LHCN-M2 (cell line): ENCODE measurements at regions not wholly inside any gene's neighbourhood (a gene's known extent, or its start where the extent isn't known, plus 50 kb on each side); places are given as distances from the start of the nearest gene placed in this dataset.
"Not testable (repeated sequence)": the region's sequence is repeated elsewhere in the genome, so short reads cannot be mapped to it uniquely, and the experiment has no call there.

Experiments used
- DNase-seq: peaks from one replicate; pipeline ENCODE4 v3.0.0-alpha.2; 2012; ENCODE audit warnings: low read depth

GRCh38 chr3:82509106-82509842, 747.8 kb upstream of the GBE1 start:
- DNase-seq = no peak

- no peak for DNase-seq
These were observed 744.8 kb upstream of the GBE1 start for GRCh38 chr3:82506204-82506603.

GRCh38 chr3:82505079-82505756, 743.8 kb upstream of the GBE1 start:
- DNase-seq = no peak

- no peak for DNase-seq
These were observed 736.7 kb upstream of the GBE1 start for GRCh38 chr3:82498186-82498585.

- no peak for DNase-seq
These were observed 735.6 kb upstream of the GBE1 start for GRCh38 chr3:82496890-82497560.

- no peak for DNase-seq
These were observed 734.2 kb upstream of the GBE1 start for GRCh38 chr3:82495655-82496054.

GRCh38 chr3:82494977-82495489, 733.6 kb upstream of the GBE1 start:
- DNase-seq = no peak

- no peak for DNase-seq
These were observed 732.4 kb upstream of the GBE1 start for GRCh38 chr3:82493858-82494257.

GRCh38 chr3:82475306-82475705, 713.9 kb upstream of the GBE1 start:
- DNase-seq = no peak

- DNase-seq = no peak
These were observed 713.3 kb upstream of the GBE1 start for GRCh38 chr3:82474711-82475110.

- no peak for DNase-seq
These were observed 712.6 kb upstream of the GBE1 start for GRCh38 chr3:82473864-82474541.

GRCh38 chr3:82467051-82467450, 705.6 kb upstream of the GBE1 start:
- DNase-seq = no peak

- no peak for DNase-seq
These were observed 701.5 kb upstream of the GBE1 start for GRCh38 chr3:82462977-82463376.

GRCh38 chr3:82461049-82461889, 699.8 kb upstream of the GBE1 start:
- DNase-seq = no peak

GRCh38 chr3:82448320-82448719, 686.9 kb upstream of the GBE1 start:
- no peak for DNase-seq

- not testable (repeated sequence) for DNase-seq
These were observed 667.4 kb upstream of the GBE1 start for GRCh38 chr3:82428821-82429220.

- no peak for DNase-seq
These were observed 662.5 kb upstream of the GBE1 start for GRCh38 chr3:82424031-82424339.

- no peak for DNase-seq
These were observed 662.0 kb upstream of the GBE1 start for GRCh38 chr3:82423268-82424030.

GRCh38 chr3:82416830-82417229, 655.4 kb upstream of the GBE1 start:
- DNase-seq = no peak

- DNase-seq = no peak
These were observed 654.9 kb upstream of the GBE1 start for GRCh38 chr3:82416349-82416748.
